Peyer's patch (tissue), 4 donors: ENCODE measurements at regions not wholly inside any gene's neighbourhood (a gene's known extent, or its start where the extent isn't known, plus 50 kb on each side); places are given as distances from the start of the nearest gene placed in this dataset.

Experiments
- DNase-seq, 3 donors: peaks; one replicate each; pipeline ENCODE4 v3.0.0-alpha.2; 2017 to 2019
- H3K27ac ChIP-seq, 4 donors: fragments of 200-600 bp; sonication (generic); one replicate each; pipeline ENCODE4 v1.5.1; 2016 to 2019
- H3K27me3 ChIP-seq, 2 donors: fragments of 200-600 bp; sonication (generic); one replicate each; pipeline ENCODE4 v1.5.1; 2019
- H3K36me3 ChIP-seq, 3 donors: fragments of 200-600 bp; sonication (generic); one replicate each; pipeline ENCODE4 v1.5.1; 2016 to 2019
- H3K4me1 ChIP-seq, 4 donors: fragments of 200-600 bp; sonication (generic); one replicate each; pipeline ENCODE4 v1.5.1; 2016 to 2019
- H3K4me3 ChIP-seq, 4 donors: fragments of 200-600 bp; sonication (generic); 1 replicate in 3 of 4; 2 replicates in 1 of 4; pipeline ENCODE4 v1.5.1; 2016 to 2019; ENCODE audit warnings: mild to moderate bottlenecking in 1 of 4
- H3K9me3 ChIP-seq, 4 donors: fragments of 200-600 bp; sonication (generic); one replicate each; pipeline ENCODE4 v1.5.1; 2016 to 2019; ENCODE audit warnings: mild to moderate bottlenecking in 1 of 4
- POLR2A ChIP-seq, 2 donors: fragments of 450-650 bp; IDR thresholded peaks; one replicate each; pipeline ENCODE4 v1.5.1; 2017; ENCODE audit warnings: antibody characterized with exemption in 2 of 2, mild to moderate bottlenecking in 2 of 2, moderate library complexity in 2 of 2
- TF ChIP-seq, protein P1 (sequence below), 6 experiments: fragments of 450-650 bp in 4 of 6; fragments of 200-600 bp in 2 of 6; sonication (generic) in 1 of 6; IDR thresholded peaks; one replicate each; pipeline ENCODE4 v1.5.1; 2017 to 2019; ENCODE audit warnings: antibody characterized with exemption in 6 of 6, mild to moderate bottlenecking in 3 of 6, moderate library complexity in 1 of 6

DNA sequence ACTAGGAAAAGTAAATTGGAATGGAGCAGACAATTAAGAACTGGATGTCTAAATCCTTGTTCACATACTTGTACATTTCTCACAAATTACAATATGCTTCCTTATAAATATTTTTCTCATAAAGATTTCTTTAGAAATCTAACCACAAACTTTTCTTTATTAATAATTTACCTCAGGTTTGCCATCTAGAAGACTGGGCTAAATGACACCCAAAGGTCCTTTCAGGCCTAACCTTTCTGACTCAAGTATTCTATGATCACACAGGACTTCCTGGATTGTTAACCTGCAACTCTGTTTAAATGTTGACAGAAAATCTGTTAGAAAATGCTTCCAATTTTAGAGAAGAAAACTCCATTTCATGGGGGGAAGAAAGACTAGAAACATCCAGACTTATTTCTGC lies 330.5 kb upstream of the MAP3K7 start:
- no peak for DNase-seq
- H3K4me1 ChIP-seq, result no peaks in the 10 kb centered on the region

DNA sequence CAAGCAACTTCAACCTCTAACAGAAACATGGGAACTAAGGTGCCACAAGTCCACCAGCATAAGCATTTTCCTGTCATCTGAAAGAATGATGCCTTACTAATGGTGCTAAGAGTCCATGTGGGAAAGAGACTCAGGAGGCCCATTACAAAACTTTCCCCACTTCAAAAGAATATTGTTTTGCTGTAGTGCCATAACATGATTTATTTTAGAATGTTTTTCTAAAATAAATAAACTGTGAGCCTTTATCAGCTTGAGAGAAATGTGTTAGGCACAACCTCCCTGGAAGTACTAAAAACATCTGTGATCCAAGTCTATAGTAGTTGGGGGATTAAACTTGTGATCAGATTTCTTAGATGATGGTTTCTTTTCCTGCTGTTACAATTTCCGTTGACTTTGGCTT lies 330.1 kb upstream of the MAP3K7 start:
- DNase-seq, result no peak
- H3K9me3 ChIP-seq, result peaks cover 0 to 4% (median 0%) of the 10 kb centered on the region in 4 donors
- H3K27ac ChIP-seq, result no peak overlapping the region
- H3K4me1 ChIP-seq, result no peaks in the 10 kb centered on the region
- H3K4me3 ChIP-seq, result no peak overlapping the region
- H3K36me3 ChIP-seq, result no peaks in the 10 kb centered on the region
- no peaks in the 10 kb centered on the region for H3K27me3 ChIP-seq
- no peak for TF ChIP-seq POLR2A (IDR thresholded peaks at IDR 0.05)
- TF ChIP-seq, protein P1, sequence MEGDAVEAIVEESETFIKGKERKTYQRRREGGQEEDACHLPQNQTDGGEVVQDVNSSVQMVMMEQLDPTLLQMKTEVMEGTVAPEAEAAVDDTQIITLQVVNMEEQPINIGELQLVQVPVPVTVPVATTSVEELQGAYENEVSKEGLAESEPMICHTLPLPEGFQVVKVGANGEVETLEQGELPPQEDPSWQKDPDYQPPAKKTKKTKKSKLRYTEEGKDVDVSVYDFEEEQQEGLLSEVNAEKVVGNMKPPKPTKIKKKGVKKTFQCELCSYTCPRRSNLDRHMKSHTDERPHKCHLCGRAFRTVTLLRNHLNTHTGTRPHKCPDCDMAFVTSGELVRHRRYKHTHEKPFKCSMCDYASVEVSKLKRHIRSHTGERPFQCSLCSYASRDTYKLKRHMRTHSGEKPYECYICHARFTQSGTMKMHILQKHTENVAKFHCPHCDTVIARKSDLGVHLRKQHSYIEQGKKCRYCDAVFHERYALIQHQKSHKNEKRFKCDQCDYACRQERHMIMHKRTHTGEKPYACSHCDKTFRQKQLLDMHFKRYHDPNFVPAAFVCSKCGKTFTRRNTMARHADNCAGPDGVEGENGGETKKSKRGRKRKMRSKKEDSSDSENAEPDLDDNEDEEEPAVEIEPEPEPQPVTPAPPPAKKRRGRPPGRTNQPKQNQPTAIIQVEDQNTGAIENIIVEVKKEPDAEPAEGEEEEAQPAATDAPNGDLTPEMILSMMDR (IDR thresholded peaks at IDR 0.05), result no peak

More for the DNA sequence above, 330.5 kb upstream of the MAP3K7 start:
- no peak overlapping the region for H3K27ac ChIP-seq
- no peak overlapping the region for H3K4me3 ChIP-seq
- H3K9me3 ChIP-seq, result peaks cover 0 to 4% (median 0%) of the 10 kb centered on the region in 4 donors
- H3K36me3 ChIP-seq, result no peaks in the 10 kb centered on the region
- TF ChIP-seq POLR2A (IDR thresholded peaks at IDR 0.05), result no peak
- TF ChIP-seq, protein P1 (IDR thresholded peaks at IDR 0.05), result no peak
- H3K27me3 ChIP-seq, result no peaks in the 10 kb centered on the region

DNA sequence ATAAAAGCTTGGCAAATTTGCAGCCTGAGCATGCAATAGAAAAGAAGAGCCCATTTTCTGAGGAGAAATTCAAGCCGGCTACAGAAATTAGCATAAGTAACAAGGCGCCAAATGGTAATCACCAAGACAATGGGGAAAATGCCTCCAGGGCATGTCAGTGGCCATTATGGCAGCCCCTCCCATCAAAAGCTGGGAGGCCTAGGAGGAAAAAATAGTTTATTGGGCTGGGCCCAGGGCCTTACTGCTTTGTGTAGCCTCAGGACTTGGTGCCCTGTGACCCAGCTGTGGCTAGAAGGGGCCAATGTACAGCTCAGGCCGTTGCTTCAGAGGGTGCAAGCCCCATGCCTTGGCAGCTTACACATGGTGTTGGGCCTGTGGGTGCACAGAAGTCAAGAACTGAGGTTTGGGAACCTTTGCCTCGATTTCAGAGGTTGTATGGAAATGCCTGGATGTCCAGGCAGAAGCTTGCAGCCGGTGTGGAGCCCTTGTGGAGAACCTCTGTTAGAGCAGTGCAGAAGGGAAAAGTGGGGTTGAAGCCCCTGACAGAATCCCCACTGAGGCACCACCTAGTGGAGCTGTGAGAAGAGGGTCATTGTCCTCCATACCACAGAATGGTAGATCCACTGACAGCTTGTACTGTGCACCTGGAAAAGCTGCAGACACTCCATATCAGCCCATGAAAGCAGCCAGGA lies 328.5 kb upstream of the MAP3K7 start:
- Histone ChIP-seq H3K36me3 (no peaks in the 10 kb centered on the region), H3K27ac (no peak overlapping the region), H3K4me3 (no peak overlapping the region), H3K9me3 (peaks cover 0 to 4% (median 0%) of the 10 kb centered on the region in 4 donors), H3K4me1 (no peaks in the 10 kb centered on the region), H3K27me3 (no peaks in the 10 kb centered on the region)
- TF ChIP-seq POLR2A (IDR thresholded peaks at IDR 0.05), result no peak
- DNase-seq, result no peak

DNA sequence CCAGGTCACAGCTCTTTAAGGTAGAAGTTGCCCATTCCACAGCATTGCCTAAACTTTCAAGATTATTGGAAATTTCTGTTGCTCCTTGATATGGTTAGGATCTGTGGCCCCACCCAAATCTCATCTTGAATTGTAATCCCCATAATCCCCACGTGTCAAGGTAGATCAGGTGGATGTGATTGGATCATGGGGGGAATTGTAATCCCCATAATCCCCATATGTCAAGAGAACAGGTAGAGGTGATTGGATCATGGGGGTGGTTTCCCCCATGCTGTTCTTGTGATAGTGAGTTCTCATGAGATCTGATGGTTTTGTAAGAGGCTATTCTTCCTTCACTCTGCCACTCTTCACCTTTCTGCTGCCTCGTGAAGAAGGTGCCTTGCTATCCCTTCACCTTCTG lies 327.4 kb upstream of the MAP3K7 start:
- Histone ChIP-seq H3K27ac (no peak overlapping the region), H3K4me1 (no peaks in the 10 kb centered on the region), H3K27me3 (no peaks in the 10 kb centered on the region), H3K4me3 (no peak overlapping the region), H3K9me3 (peaks cover 0 to 4% (median 0%) of the 10 kb centered on the region in 4 donors), H3K36me3 (no peaks in the 10 kb centered on the region)
- no peak for DNase-seq
- TF ChIP-seq, protein P1 (IDR thresholded peaks at IDR 0.05), result no peak
- TF ChIP-seq POLR2A (IDR thresholded peaks at IDR 0.05), result no peak

DNA sequence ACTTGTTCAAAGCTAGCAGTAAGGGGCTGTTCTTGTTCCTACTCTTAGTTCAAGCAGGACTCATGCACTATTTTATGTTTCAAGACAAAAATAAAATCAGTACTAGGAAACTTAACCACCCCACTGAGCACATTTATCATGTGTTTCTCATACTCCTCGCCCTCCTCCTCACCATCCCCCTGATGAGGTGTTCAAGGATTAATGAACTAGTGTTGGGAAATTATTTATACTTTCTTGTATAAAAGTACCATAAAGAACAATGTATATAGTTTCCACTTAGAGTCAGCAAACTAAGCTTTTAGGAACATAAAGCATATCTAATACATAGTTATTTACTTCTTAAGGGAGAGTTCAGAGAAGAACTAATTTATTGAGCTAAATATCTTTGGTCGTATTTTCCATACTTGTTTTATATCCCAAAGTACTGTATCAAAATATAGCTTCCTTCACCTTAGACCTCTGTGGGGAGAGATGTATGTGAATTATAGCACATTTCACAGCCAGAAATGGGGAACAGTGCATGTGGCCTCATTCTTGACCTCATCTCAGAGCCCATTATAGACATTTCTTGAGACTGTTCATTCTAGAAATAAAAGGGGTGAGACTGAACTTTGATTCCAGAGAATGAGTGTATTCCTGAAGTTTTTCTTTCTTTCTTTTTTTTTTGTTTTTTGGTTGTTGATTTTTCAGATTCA lies 326.5 kb upstream of the MAP3K7 start:
- Histone ChIP-seq H3K36me3 (no peaks in the 10 kb centered on the region), H3K9me3 (peaks cover 0 to 4% (median 0%) of the 10 kb centered on the region in 4 donors), H3K4me1 (no peaks in the 10 kb centered on the region), H3K27me3 (no peaks in the 10 kb centered on the region), H3K27ac (no peak overlapping the region), H3K4me3 (no peak overlapping the region)
- TF ChIP-seq, protein P1 (IDR thresholded peaks at IDR 0.05), result no peak
- no peak for TF ChIP-seq POLR2A (IDR thresholded peaks at IDR 0.05)
- no peak for DNase-seq

DNA sequence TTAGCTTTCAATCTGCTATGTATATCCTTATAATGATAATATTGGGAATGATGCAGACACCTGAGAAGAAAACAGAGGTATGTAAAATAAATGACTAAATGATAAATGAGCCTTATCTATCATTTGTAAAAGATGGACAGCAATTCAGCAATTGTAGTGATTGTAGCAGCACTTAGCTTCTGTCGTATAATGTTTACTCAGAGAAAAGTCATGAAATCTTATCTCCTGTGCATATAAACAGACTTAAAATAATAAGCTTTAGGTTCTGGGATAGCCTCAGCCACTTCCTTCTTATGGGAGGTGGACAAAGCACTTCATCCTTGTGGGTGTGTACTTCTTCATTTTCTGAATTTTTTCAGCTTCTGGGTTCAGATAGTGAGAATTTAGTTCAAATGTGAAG lies 324.8 kb upstream of the MAP3K7 start:
- TF ChIP-seq, protein P1 (IDR thresholded peaks at IDR 0.05), result no peak
- no peak for TF ChIP-seq POLR2A (IDR thresholded peaks at IDR 0.05)
- H3K4me1 ChIP-seq, result no peaks in the 10 kb centered on the region
- H3K27me3 ChIP-seq, result no peaks in the 10 kb centered on the region
- peaks cover 0 to 4% (median 0%) of the 10 kb centered on the region in 4 donors for H3K9me3 ChIP-seq
- H3K27ac ChIP-seq, result no peak overlapping the region
- no peaks in the 10 kb centered on the region for H3K36me3 ChIP-seq
- DNase-seq, result no peak
- no peak overlapping the region for H3K4me3 ChIP-seq
